GM12878 (cell line): ENCODE measurements at regions not wholly inside any gene's neighbourhood (a gene's known extent, or its start where the extent isn't known, plus 50 kb on each side); places are given as distances from the start of the nearest gene placed in this dataset.

ENCODE experiments used
- ATAC-seq: fragments of 200-7000 bp; cut with Tn5 transposase; 3 replicates; pipeline ENCODE4 v1.9.1; 2020; ENCODE audit warnings: mild to moderate bottlenecking, moderate library complexity
- BruUV-seq: library from RNA; stranded (reverse); fragments of 400-500 nt; replicated peaks from 2 replicates; lab custom pipeline; 2021; lab: Mats Ljungman, UMichigan
- CTCF ChIA-PET: fragments of 300-600 bp; sonication (Branson Sonifier 250); formaldehyde crosslinking; extraction: SDS; loops from one replicate; lab custom pipeline; 2021; ENCODE audit warnings: inconsistent platforms; lab: Yijun Ruan, JAX
- POLR2A ChIA-PET: fragments of 350-600 bp; formaldehyde crosslinking; extraction: SDS; loops from one replicate; lab custom pipeline; 2021; ENCODE audit warnings: inconsistent platforms; lab: Charles Lee
- RAD21 ChIA-PET: fragments of 300-600 bp; sonication (Branson Sonifier 250); formaldehyde crosslinking; loops from one replicate; lab custom pipeline; 2023; ENCODE audit warnings: antibody characterized with exemption; ENCODE audit not compliant: unreplicated experiment; lab: Charles Lee
- SMC1A ChIA-PET: fragments of 300-600 bp; sonication (Branson Sonifier 250); formaldehyde crosslinking; loops from one replicate; lab custom pipeline; 2023; ENCODE audit not compliant: unreplicated experiment, uncharacterized antibody; lab: Charles Lee
- DNase-seq: peaks from one replicate; pipeline ENCODE4 v3.0.0-alpha.2; 2011; ENCODE audit warnings: low read depth, low spot score
- FAIRE-seq: peaks from 3 replicates; lab custom pipeline; 2011; peaks lifted over from hg19 to GRCh38; lab: Jason Lieb, UNC
- H2AFZ ChIP-seq: 2 replicates; pipeline ENCODE4 v1.6.0; 2011; ENCODE audit warnings: low read depth, low read length, control low read depth; ENCODE audit not compliant: control insufficient read depth
- H3K27ac ChIP-seq: 2 replicates; pipeline ENCODE4 v1.5.1; 2011; ENCODE audit warnings: control low read depth; ENCODE audit not compliant: control insufficient read depth, insufficient read depth
- H3K27me3 ChIP-seq, 2 experiments: replicated peaks in 1 of 2; 2 replicates each; pipeline versions ENCODE4 v1.6.0 to v1.6.1; 2011; ENCODE audit warnings: low read length in 1 of 2; ENCODE audit not compliant: control insufficient read depth in 2 of 2, insufficient read depth in 2 of 2
- H3K36me3 ChIP-seq, 2 experiments: 2 replicates each; pipeline ENCODE4 v1.5.1; 2011; ENCODE audit warnings: low read length in 1 of 2; ENCODE audit not compliant: control insufficient read depth in 2 of 2, insufficient read depth in 2 of 2
- H3K4me1 ChIP-seq: 2 replicates; pipeline ENCODE4 v1.6.1; 2011; ENCODE audit warnings: mild to moderate bottlenecking, low read length, moderate library complexity, mixed read lengths; ENCODE audit not compliant: control insufficient read depth, insufficient read depth
- H3K4me2 ChIP-seq: 2 replicates; pipeline ENCODE4 v1.6.0; 2011; ENCODE audit warnings: control low read depth; ENCODE audit not compliant: control insufficient read depth, insufficient read depth
- H3K4me3 ChIP-seq: fragments of 200-600 bp; sonication (generic); 2 replicates; pipeline ENCODE4 v1.5.1; 2016
- H3K79me2 ChIP-seq: 2 replicates; pipeline ENCODE4 v1.6.0; 2011; ENCODE audit warnings: low read length; ENCODE audit not compliant: control insufficient read depth, insufficient read depth
- H3K9ac ChIP-seq: 2 replicates; pipeline ENCODE4 v1.8.0; 2011; ENCODE audit warnings: low read length, control low read depth, mixed read lengths; ENCODE audit not compliant: control insufficient read depth, insufficient read depth
- H3K9me3 ChIP-seq: replicated peaks from 3 replicates; pipeline ENCODE4 v1.5.1; 2011; ENCODE audit warnings: mild to moderate bottlenecking, low read length; ENCODE audit not compliant: control insufficient read depth, insufficient read depth
- H4K20me1 ChIP-seq: 2 replicates; pipeline ENCODE4 v1.6.0; 2011; ENCODE audit not compliant: control insufficient read depth, insufficient read depth
- CBFB ChIP-seq: IDR thresholded peaks from 2 replicates; pipeline ENCODE4 v1.6.1; 2016; ENCODE audit warnings: antibody characterized with exemption, low read depth
- CBX5 ChIP-seq: sonication (generic); IDR thresholded peaks from 2 replicates; pipeline ENCODE4 v1.6.1; 2016; ENCODE audit warnings: low read depth, moderate library complexity, mild to moderate bottlenecking, inconsistent platforms
- EP300 ChIP-seq, 2 experiments: fragments of 150-350 bp in 1 of 2; IDR thresholded peaks; 2 replicates each; pipeline ENCODE4 v1.6.1; 2011 to 2012; ENCODE audit warnings: low read depth in 2 of 2, low read length in 2 of 2, borderline replicate concordance in 1 of 2, improper control_type of control experiment in 1 of 2, inconsistent platforms in 1 of 2; ENCODE audit not compliant: control insufficient read depth in 1 of 2
- MYB ChIP-seq: fragments of 150-350 bp; IDR thresholded peaks from 2 replicates; pipeline ENCODE4 v1.6.1; 2014; ENCODE audit warnings: mild to moderate bottlenecking, low read depth, low read length, borderline replicate concordance
- NR2C1 ChIP-seq: fragments of 450-650 bp; IDR thresholded peaks from 2 replicates; pipeline ENCODE4 v1.6.1; 2017; ENCODE audit warnings: antibody characterized with exemption, mild to moderate bottlenecking, moderate library complexity
- POLR2AphosphoS2 ChIP-seq: IDR thresholded peaks from 2 replicates; pipeline ENCODE4 v1.6.1; 2011; ENCODE audit warnings: low read depth, mild to moderate bottlenecking, low read length, improper control_type of control experiment, moderate library complexity
- SMARCA5 ChIP-seq: fragments of 450-650 bp; IDR thresholded peaks from 2 replicates; pipeline ENCODE4 v1.6.1; 2017; ENCODE audit warnings: mild to moderate bottlenecking
- ZNF207 ChIP-seq: fragments of 450-650 bp; IDR thresholded peaks from 2 replicates; pipeline ENCODE4 v1.6.1; 2014; ENCODE audit warnings: antibody characterized with exemption, mild to moderate bottlenecking, borderline replicate concordance
- WGBS: methylation state at CpG from one replicate; pipeline ENCODE4 v1.1.6; 2016; ENCODE audit warnings: low lambda C conversion rate; ENCODE audit not compliant: insufficient replicate concordance, insufficient coverage; ENCODE audit errors: missing lambda C conversion rate; 5-methylcytosine and 5-hydroxymethylcytosine counted together
- in situ Hi-C: fragments of 300-500 bp; cut with MboI; formaldehyde crosslinking; loops from 9 replicates; pipeline ENCODE4 v1.14.3; 2018; ENCODE audit warnings: mixed read lengths
- intact Hi-C: fragments of 100-400 bp; cut with micrococcal nuclease; formaldehyde crosslinking; loops from one replicate; pipeline ENCODE4 v1.14.2; 2022; ENCODE audit not compliant: unreplicated experiment
- TF ChIP-seq, protein P1 (sequence below): IDR thresholded peaks from 2 replicates; pipeline ENCODE4 v1.6.1; 2012; ENCODE audit warnings: low read depth, low read length, improper control_type of control experiment
- TF ChIP-seq, protein P2 (sequence below): fragments of 150-350 bp; IDR thresholded peaks from 2 replicates; pipeline ENCODE4 v1.6.1; 2016; ENCODE audit warnings: low read depth, low read length

DNA sequence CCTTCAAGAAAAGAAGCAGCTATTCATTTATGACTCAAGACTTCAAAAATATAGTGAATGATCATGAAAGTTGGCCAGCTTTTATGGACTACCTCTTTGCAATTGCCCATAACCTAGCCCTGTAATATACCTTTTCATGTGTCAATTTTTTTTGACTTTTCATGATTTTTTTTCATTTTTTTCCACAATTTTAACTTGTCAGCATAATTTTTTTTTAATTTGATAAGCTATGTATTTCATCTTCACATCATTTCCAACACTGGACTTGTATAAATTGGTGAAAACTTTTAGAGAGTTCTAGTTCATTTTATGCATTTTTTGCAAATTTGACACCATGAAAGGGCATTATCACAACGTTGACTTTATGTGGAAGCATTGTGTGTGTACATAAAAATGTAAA lies 220.8 kb upstream of the NFE2L3 start (continued):
- TF ChIP-seq, protein P1, sequence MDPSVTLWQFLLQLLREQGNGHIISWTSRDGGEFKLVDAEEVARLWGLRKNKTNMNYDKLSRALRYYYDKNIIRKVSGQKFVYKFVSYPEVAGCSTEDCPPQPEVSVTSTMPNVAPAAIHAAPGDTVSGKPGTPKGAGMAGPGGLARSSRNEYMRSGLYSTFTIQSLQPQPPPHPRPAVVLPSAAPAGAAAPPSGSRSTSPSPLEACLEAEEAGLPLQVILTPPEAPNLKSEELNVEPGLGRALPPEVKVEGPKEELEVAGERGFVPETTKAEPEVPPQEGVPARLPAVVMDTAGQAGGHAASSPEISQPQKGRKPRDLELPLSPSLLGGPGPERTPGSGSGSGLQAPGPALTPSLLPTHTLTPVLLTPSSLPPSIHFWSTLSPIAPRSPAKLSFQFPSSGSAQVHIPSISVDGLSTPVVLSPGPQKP, result no peak
- TF ChIP-seq MYB (no peak), NR2C1 (no peak), SMARCA5 (no peak), EP300 (IDR thresholded peaks at IDR 0.05; ENCODE audit: borderline replicate concordance in 1 of 2, control insufficient read depth in 1 of 2, low read depth in 2 of 2, low read length in 2 of 2) (no peak), POLR2AphosphoS2 (no peak)
- TF ChIP-seq, protein P2, sequence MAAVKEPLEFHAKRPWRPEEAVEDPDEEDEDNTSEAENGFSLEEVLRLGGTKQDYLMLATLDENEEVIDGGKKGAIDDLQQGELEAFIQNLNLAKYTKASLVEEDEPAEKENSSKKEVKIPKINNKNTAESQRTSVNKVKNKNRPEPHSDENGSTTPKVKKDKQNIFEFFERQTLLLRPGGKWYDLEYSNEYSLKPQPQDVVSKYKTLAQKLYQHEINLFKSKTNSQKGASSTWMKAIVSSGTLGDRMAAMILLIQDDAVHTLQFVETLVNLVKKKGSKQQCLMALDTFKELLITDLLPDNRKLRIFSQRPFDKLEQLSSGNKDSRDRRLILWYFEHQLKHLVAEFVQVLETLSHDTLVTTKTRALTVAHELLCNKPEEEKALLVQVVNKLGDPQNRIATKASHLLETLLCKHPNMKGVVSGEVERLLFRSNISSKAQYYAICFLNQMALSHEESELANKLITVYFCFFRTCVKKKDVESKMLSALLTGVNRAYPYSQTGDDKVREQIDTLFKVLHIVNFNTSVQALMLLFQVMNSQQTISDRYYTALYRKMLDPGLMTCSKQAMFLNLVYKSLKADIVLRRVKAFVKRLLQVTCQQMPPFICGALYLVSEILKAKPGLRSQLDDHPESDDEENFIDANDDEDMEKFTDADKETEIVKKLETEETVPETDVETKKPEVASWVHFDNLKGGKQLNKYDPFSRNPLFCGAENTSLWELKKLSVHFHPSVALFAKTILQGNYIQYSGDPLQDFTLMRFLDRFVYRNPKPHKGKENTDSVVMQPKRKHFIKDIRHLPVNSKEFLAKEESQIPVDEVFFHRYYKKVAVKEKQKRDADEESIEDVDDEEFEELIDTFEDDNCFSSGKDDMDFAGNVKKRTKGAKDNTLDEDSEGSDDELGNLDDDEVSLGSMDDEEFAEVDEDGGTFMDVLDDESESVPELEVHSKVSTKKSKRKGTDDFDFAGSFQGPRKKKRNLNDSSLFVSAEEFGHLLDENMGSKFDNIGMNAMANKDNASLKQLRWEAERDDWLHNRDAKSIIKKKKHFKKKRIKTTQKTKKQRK, result no peak

DNA sequence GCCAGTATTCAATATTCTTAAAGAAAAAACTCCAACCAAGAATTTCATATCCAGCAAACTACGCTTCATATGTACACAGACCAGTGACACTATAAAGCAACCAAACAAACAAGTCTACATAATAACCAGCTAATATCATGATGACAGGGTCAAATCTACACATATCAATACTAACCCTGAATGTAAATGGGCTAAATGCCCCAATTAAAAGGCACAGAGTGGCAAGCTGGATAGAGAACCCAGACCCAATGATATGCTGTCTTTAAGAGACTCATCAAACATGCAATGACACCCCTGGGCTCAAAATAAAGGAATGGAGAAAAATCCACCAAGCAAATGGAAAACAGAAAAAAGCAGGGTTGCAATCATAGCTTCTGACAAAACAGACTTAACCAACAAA lies 218.1 kb upstream of the NFE2L3 start:
- WGBS, result 0% methylated on average over 1 of the region's 1 CpG
- peaks cover 9% of the 10 kb centered on the region for H3K9me3 ChIP-seq
- no peak for DNase-seq
- SMC1A ChIA-PET, result no interaction called here
- no TSS peak for BruUV-seq
- intact Hi-C loops (no loop called here), in situ Hi-C loops (no loop called here)
- H3K4me1 ChIP-seq, result no peaks in the 10 kb centered on the region
- no peak for TF ChIP-seq CBFB
- TF ChIP-seq ZNF207, result no peak
- TF ChIP-seq CBX5, result no peak
- TF ChIP-seq, all 136 proteins: peak for 0
- FAIRE-seq (no peak), ATAC-seq (no peak)
- no peaks in the 10 kb centered on the region for H3K36me3 ChIP-seq
- H4K20me1 ChIP-seq, result no peaks in the 10 kb centered on the region
- H3K9ac ChIP-seq, result no peak overlapping the region
- ChIA-PET POLR2A (no interaction called here), CTCF (interaction anchor here (1.5 kb wide), 1 partner anchor 15 kb away, joined by 3 read pairs; no protein-coding TSS in a partner anchor), RAD21 (no interaction called here)
- H3K27me3 ChIP-seq, result no peaks in the 10 kb centered on the region
- no peak overlapping the region for H3K4me2 ChIP-seq
- H3K79me2 ChIP-seq, result no peaks in the 10 kb centered on the region
- H3K4me3 ChIP-seq, result no peak overlapping the region
- no peak overlapping the region for H2AFZ ChIP-seq
- H3K27ac ChIP-seq, result no peak overlapping the region
